Activated CD4-positive, alpha-beta T cell treated with anti-CD3 and anti-CD28 coated beads for 1 hour (primary cell): ENCODE measurements at regions not wholly inside any gene's neighbourhood (a gene's known extent, or its start where the extent isn't known, plus 50 kb on each side); places are given as distances from the start of the nearest gene placed in this dataset.

Source experiments
- DNase-seq: peaks from one replicate; pipeline ENCODE4 v3.0.0-alpha.2; 2020

DNA sequence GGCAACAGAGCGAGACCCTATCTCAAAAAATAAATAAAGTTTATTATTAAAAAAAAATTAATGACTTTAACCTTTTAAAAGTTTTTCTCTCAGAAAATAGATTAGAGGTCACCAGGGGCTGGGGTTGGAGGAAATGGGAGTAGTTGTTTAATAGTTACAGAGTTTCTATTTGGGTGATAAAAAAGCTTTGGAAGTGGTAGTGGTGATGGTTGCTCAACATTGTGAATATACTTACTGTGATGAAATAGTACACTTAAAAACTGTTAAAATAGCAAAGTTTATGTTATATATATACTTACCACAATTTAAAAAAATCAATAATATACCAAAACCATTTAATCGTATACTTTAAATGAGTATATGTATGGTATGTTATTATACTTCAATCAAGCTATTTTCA, 59.6 kb downstream of the ARL6IP4 start:
- no peak for DNase-seq

DNA sequence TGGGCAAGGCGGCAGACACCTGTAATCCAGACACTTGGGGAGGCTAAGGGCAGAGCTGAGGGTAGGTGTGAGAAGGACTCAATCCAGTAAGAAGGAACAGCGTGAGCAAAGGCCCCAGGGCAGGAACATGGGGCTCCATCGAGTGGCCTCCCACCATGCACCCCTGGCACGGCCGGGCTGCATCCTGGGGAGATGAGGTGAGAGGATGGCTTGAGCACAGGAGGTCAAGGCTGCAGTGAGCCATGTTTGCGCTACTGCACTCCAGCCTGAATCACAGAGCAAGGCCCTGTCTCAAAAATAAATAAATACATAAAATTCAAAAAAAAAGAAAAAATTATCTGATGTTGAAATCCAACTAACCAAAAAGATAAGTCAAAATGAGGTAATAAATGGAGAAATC, 58.5 kb downstream of the ARL6IP4 start:
- DNase-seq, result no peak

DNA sequence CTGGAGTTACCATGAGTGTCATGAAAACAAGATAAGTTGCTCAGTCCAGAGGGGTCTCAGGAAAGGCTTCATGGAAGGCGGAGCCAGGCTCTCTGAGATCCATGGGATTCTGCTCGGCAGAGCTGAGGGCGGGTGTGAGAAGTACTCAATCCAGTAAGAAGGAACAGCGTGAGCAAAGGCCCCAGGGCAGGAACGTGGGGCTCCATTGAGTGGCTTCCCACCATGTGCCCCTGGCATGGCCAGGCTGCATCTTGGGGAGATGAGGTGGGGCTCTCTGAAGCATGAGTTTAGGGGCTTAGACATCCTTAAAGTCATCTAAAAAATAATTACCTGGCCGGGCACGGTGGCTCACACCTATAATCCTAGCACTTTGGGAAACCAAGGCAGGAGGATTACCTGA, 58.0 kb downstream of the ARL6IP4 start:
- no peak for DNase-seq

GRCh38 chr12:123037791-123038190, 57.3 kb downstream of the ARL6IP4 start:
- DNase-seq, result no peak

GRCh38 chr12:123036466-123037285, 56.2 kb downstream of the ARL6IP4 start:
- no peak for DNase-seq

GRCh38 chr12:123035841-123036240, 55.4 kb downstream of the ARL6IP4 start:
- no peak for DNase-seq

GRCh38 chr12:123034865-123035264, 54.4 kb downstream of the ARL6IP4 start:
- DNase-seq, result no peak

GRCh38 chr12:123034022-123034541, 53.6 kb downstream of the ARL6IP4 start:
- DNase-seq, result no peak

- DNase-seq, result no peak
Observed at GRCh38 chr12:123033392-123034021, 53.0 kb downstream of the ARL6IP4 start.

- no peak for DNase-seq
Observed at GRCh38 chr12:123032736-123033391, 52.4 kb downstream of the ARL6IP4 start.
